Embryonic facial prominence (tissue), 1 donor: ENCODE measurements at regions not wholly inside any gene's neighbourhood (a gene's known extent, or its start where the extent isn't known, plus 50 kb on each side); places are given as distances from the start of the nearest gene placed in this dataset.
A peak's percentile ranks its signal among the peaks of the same experiment; 100 is the strongest.

Source experiments
- DNase-seq: peaks from one replicate; pipeline ENCODE4 v3.0.0-alpha.2; 2016; ENCODE audit errors: extremely low spot score

DNA sequence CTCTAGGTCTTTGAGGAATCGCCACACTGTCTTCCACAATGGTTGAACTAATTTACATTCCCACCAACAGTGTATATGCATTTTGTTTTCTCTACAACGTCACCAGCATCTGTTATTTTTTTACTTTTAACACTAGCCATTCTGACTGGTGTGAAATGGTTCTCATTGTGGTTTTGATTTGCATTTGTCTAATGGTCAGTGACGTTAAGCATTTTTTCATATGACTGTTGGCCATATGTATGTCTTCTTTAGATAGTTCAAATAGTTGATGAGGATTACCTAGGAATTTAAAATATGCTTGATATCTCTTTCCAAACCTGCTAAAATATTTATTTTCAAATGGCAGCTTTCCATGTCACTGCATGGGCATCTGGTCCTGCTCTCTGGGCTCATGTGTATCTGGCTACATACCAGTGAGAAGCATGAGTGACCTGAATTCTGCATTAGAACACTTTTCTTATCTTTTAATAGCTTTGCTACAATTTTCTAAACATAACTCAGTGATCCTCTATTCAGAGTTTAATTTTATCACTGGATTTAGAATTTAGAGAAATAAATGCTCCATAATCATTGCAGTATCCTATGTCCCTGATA, 95.8 kb upstream of the ADAMTS16 start:
- DNase-seq = no peak

DNA sequence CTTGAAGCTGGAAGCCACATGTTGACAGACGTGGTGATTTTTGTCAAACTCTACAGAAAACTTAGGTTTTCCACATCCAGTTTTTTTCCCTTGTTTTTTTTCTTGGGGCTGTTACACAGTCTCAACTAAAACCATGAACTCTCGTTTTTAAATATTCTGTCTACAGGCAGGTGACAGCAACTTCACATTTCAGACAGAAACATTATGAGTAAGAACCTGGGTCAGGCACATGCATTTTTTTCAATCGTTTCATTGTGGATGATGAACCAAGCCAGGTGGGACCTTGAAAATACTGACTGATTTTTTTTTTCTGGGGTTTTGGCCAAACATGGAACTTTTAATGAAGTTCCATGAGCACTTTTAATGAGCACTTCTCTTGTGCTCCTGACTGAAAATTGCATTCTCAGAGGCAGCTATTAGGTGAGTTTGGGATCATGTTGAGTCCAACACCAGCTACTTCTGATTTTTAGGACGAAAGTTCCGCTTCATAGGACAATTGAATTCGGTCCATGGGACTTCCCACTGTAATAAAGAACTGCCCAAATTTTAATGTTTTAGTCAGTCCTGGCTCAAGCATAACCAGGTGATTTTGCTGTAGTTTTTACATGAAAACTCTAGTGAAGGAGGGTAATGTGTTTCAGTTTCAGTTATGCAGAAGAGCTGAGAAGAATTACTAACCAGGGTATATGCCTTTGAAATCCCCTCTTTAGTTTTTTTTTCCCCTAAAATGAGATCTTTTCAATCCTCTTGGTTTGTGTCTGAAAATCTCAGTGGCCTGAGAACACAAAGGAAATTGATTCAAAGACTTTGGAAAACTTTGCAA, 93.2 kb upstream of the ADAMTS16 start:
- DNase-seq = no peak

DNA sequence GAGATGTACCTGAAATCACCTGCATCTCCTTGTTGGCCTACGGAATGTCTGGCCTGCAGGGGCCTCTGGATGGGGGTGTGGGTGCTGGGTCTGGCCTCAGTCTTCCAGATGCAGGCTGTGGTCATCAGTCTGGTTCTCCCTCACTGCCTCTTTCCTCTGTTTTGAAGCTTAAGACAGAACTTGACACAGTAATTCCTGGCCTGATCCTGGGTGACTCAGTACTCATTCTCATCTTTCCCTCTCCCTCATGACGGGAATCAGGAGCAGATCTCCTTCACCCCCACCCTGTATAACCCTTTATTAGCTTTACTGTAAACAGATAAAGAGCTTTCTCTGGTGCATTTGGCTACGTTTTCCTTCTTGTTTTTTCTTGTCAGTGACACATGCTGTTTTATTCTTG, 89.3 kb upstream of the ADAMTS16 start:
- no peak for DNase-seq

DNA sequence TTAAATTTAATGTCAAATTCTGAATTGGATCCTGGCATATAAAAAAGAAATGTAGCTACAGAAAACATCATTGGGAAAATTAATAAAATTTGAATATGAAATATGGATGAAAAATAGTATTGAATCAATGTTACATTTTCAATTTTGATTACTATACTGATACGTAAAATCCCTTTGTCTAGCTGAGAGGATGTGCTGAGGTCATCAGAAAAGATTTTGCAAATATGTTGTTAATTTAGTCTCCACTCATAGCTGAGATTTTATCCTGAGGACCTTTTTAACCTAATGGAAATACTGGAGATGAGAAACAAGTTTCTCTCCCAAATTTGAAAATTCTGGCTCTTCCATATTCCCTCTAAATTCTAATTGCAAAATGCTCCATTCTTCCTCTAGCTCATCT, 84.4 kb upstream of the ADAMTS16 start:
- DNase-seq = no peak

DNA sequence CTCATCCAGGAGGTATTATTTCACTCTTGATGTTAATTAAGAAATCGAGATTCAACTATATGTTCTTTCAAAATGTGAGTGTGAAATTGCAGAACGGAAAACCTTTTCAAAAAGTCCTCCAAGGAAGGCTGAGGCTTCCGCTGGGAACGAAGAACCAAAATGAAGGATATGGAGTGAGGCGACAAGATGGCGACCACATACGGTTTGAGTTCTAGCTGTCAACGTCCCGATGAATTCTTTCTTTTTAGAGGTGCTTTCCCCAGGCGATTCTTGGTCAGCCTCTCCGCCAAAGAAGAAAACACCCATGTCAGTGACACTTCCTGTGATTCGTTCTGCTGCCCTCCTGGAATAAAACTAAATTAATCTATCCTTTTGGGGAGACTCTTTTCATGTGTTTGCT, 78.3 kb upstream of the ADAMTS16 start:
- no peak for DNase-seq

DNA sequence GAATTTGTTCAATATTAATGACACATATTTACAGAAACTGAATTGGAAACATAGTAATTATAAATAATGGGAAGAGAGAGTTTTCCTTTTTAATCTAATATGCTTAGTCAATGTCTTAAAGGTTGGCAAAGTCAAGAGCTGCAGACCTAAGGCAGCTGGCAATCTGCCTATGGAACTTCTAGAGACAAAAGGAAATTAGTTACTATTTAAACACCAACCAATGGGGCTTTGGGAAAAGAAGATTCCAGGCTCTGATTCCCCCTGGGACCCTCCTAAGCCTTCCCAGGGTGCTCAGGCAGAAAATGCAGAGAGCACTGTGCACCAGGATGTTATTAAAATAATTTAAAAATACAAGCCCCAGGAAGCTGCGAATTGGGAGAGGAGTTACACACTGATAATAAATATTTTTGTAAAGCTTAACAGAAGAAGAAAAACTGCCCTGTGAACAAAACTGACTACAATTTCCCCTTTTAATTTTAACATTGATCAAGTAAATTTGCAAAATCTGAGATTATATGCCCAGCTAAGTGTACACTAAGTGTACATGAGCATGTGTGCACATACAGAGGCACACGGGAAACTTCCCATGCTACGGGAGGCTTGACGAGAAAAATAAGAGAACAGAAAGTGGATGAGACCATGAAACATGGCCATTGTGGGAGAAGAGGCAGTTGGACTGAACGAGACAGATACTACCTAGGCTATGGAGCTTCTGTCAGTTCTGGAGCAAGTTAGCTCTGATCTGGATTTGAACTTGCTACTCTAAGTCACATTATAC, 77.4 kb upstream of the ADAMTS16 start:
- no peak for DNase-seq

DNA sequence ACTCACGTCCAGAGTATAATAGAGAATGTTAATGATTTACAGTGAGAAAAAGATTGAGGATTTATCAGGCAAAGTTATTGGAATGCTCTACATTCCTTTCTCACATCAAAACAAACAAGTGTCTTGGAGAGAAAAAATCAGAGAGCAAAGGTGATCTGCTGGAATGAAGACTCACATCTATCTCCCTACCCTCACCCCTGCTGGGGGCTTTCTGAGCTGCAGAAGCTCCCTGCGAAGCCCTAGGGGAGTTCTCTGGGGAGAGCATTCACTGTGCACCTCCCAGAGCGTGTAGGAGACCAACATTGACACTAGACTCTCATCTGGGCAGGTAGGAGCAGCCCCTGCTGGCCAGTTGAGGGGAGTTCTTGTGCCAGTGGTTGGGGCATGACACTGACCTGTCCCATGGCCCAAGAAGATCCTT, 76.6 kb upstream of the ADAMTS16 start:
- no peak for DNase-seq

DNA sequence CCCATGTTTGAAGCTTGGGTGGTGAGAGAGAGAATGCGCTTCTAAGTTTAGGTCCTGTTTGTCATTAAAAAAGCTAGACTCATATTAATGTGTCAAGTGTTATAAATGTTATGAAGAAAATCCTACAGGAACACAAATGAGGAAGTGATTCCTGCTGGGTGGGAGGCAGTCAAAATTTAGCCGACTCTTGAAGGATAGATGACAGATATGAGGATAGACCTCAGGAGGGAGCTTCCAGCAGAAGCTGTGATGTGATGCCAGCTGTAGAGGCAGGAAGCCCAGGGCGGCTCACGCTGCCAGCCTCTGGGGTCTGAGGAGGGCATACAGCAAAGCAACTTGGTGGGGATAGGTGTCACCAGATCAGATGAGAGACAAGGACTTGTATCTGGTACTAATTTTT, 74.7 kb upstream of the ADAMTS16 start:
- DNase-seq = no peak

DNA sequence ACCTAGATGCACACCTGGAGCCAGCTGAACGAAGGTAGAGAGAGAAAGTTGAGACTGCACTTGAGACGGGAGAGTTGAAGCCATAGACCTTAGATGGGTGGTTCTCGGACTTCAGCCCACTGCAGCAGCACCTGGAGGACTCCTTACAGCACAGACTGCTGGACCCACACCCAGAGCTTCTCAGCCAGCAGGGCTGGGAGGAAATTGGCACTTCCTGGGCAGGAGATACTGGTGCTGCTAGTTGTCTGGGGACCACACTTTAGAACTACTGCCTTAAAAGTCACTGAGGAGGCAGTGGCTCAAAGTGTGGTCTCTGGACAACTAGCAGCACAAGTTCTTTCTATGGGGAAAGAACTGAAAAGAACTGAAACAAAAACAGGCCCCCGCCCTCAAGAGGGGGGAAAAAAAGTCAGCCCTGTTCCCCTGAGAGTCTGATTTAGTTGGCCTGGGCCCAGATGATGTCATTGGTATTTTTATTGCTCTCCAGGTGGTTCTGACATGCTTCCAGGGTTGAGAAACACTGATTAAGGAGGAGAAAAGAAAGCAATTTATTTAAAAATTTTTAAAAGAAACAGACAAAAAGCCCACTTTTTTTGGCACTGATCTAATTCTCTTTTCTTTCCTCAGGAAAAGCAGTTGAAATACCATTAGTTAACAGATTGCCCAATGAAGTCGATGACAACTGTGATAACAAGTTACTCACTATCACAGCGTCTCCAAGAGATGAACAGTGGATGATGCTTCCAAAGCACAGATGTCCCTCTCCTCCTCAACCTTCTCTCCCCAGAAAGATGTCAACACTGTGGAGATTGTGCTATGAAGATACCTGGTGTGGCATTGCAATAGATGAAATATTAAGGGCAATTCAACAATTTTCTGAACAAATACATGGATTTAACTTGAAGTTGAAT, 73.6 kb upstream of the ADAMTS16 start:
- no peak for DNase-seq

DNA sequence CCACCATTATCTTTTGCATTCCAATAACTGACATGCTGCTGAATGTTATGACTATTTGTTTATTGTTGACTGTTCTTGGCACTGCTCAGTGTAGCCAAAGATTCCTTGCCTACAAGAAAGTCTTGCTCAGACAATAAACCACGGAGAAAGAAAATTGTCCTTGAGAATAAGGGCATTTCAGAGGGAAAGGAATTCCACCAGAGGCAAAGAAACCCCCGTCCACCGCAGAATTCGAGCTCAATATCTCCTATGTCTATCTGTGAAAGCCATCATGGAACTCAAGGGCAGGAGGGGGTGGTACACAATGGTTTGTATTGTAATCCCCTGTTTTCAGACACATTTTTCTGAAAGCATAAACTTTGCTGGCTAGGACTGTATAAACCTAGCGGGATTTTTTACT, 70.3 kb upstream of the ADAMTS16 start:
- no peak for DNase-seq

DNA sequence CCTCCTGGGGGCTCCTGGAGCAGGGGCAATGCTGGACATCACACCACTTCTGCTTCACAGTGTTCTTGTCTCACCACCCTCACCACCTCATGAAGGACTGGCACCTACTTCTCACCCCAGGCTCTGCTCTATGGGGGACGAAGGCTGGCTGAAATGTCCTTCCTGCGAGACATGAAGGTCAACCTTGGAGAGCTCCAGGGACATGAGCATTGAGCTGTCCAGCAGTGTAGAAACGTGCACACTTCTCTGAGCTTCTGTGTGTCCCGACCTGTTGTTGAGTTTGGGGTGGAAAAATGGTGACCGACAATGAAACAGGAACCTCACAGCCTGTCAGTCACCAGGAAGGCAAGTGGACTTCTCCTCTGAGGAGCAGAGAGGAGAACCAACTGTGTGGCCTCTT, 68.6 kb upstream of the ADAMTS16 start:
- DNase-seq = no peak

DNA sequence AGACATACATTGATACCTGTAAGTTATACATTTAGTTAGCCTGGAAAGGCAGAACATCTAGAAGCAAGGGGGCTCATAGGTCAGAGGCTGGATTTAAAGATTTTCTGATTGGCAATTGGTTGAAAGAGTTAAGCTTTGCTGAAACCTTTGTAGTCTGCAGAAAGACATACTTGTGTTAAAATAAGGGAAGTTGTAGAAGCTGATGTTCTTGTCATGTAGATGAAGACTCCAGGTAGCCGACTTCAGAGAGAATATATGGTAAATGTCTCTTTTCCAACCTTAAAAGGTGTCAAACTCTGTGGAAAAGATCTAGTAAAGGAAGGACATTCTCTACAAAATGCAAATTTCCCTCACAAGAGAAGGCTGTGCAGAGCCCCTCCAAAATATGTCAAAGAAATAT, 62.9 kb upstream of the ADAMTS16 start:
- DNase-seq = no peak

DNA sequence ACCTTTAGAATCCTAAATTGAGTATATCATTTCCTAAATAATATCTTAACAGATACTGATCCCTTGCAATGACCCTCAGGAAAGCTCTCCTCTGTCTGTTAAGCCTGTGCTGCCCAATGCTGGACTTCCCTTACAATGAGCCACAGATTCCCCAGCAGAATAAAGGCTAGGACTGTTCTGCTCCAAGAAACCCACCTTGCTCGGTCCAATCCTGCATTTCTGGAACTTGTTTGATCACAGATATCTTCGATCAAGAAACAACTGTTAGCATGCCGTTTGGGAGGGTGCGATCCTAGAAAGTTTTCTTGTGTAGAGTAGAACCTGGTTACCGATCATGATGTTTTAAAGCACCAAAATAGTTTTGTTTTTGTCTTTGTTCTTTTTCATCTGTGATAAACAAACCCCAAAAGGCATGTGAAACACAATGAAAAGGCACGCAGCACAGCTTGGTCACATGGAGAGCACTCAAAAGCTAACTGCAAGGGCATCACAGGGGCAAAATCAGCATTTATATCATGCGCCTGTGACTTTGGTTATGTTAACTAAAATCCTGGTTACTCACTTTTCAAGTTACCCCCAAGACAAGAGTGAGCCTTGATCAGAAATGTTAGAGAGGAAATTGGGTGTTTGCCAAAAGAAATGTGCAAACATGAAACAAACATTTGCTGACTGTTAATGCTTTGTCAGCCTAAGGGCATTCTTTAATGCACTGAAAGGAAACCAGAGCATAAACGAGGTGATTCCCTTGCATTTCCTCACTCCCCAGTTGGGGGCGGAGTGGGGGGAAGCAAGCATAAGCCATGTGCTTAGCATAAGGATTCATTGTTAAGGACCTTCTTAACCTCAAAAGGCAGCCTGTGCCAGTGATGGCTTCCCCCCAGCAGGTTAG, 61.9 kb upstream of the ADAMTS16 start:
- DNase-seq = peak; percentile 24

DNA sequence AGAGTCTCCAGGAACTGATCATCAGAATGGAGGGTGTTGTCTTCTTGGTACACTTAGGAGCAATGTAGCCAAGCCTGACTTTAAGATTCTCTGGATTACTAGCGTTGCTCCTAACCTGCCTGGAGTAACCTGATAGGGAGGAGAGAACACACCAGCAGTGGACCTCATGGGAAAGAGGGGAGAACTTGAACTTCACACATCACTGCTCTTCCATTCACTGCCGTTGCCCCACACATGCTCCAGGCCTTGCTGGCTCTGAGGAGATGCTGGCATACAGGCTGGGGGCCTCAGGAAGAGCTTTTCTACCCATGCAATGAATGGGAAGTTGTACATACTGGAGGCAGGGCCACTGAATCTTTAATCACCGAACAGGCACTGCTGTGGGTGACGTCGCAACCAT, 60.3 kb upstream of the ADAMTS16 start:
- no peak for DNase-seq

DNA sequence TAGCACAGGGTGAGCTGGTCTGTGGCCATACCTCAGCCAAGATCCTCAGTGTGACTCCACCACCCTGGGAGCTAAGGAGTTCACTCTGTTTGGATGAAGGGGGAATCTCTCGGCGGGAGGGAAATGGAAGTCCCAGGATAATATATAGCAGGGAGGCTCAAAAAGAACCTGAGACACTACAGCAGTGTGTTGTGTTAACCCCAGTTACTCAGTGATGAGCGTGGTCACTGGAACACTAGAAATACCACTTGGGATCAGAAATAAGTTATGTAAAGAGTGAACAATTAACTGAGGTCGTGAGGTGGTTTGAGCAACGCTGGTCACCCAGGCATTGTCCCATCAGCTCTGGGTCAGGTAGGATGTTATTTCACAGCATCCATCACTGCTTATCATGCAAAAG, 59.3 kb upstream of the ADAMTS16 start:
- no peak for DNase-seq

DNA sequence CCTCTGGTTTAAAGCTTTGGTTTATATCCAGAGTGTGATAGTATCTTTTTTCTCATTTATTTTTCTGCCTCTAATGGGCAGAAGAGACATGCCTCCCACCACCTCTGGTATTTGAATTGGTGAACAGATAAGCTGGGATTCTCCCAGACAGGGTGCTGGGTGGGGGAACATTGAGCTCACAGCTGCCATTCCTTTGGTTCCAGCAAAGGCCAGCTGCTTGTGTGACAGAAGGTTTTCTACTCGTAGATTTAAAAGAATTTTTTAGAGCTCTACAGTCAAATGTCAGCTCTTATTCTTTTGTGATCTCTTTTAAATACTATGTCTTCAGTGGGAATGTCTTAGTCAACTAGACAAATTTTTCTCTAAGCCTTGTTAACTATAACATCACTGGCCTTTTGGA, 54.7 kb upstream of the ADAMTS16 start:
- no peak for DNase-seq

DNA sequence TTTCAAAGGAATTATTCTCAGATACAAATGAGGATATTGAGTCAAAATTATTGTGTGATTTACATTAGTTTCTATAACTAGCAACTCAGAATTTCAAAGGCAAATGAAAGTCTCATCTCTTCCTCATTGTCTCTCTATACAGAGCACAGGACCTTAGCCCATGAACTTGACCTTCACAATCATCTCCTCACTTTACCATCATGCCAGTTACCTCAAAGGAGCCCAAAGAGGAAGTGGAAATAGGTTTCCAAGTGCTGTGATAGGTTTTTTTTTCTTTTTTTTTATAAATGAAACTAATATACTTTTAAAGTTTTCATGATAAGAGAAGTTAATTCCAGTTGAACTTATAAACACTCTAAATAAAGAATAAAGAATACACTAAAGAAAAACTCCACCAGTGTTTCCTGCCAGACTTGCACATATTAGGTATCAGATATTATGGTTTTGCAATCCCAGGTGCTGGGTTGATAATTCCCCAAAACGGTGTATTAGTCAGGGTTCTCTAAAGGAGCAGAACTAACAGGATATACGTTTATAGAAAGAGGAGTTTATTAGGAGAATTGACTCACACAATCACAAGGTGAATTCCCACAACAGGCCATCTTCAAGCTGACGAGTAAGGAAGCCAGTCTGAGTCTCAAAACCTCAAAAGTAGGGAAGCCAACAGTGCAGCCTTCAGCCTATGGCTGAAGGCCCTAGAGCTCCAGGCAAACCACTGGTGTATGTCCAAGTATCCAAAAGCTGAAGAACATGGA, 50.1 kb upstream of the ADAMTS16 start:
- no peak for DNase-seq
